Mammary epithelial cell (primary cell): ENCODE measurements at regions not wholly inside any gene's neighbourhood (a gene's known extent, or its start where the extent isn't known, plus 50 kb on each side); places are given as distances from the start of the nearest gene placed in this dataset.

Experiments used
- CTCF ChIP-seq, 2 donors: IDR thresholded peaks in 1 of 2; conservative IDR thresholded peaks in 1 of 2; 2 replicates each; pipeline ENCODE4 v1.5.1; 2011 to 2012; ENCODE audit warnings: inconsistent platforms in 2 of 2, low read length in 2 of 2, mild to moderate bottlenecking in 2 of 2, control low read depth in 1 of 2, low read depth in 1 of 2; ENCODE audit not compliant: insufficient read depth in 1 of 2; ENCODE audit errors: extremely low read depth in 1 of 2
- EZH2 ChIP-seq: IDR thresholded peaks from 2 replicates; pipeline ENCODE4 v1.6.1; 2012; ENCODE audit warnings: low read length, inconsistent platforms, borderline replicate concordance

- no peak for TF ChIP-seq CTCF (conservative IDR thresholded peaks at IDR 0.05 in 1 of 2, IDR thresholded peaks at IDR 0.05 in 1 of 2; ENCODE audit: extremely low read depth in 1 of 2, insufficient read depth in 1 of 2, low read depth in 1 of 2, low read length in 2 of 2)
- no peak for TF ChIP-seq EZH2
These were observed 300.7 kb upstream of the TBX3 start for GRCh38 chr12:114984634-114985061.
